Liver (tissue), 8 donors: ENCODE measurements at regions not wholly inside any gene's neighbourhood (a gene's known extent, or its start where the extent isn't known, plus 50 kb on each side); places are given as distances from the start of the nearest gene placed in this dataset.

Experiments
- DNase-seq: peaks from one replicate; pipeline ENCODE4 v3.0.0-alpha.2; 2017; ENCODE audit warnings: low spot score
- H3K27ac ChIP-seq, 2 donors: one replicate each; pipeline ENCODE4 v1.7.0; 2013; ENCODE audit warnings: inconsistent platforms in 2 of 2, low read length in 2 of 2, control low read depth in 1 of 2, low read depth in 1 of 2, mild to moderate bottlenecking in 1 of 2
- H3K27me3 ChIP-seq, 4 donors: one replicate each; pipeline versions ENCODE4 v1.6.1 to v1.7.0; 2013; ENCODE audit warnings: low read length in 3 of 4, inconsistent platforms in 1 of 4, mild to moderate bottlenecking in 1 of 4, moderate library complexity in 1 of 4; ENCODE audit not compliant: control insufficient read depth in 4 of 4, insufficient read depth in 4 of 4
- H3K36me3 ChIP-seq, 4 donors: one replicate each; pipeline versions ENCODE4 v1.6.1 to v1.7.0; 2013; ENCODE audit warnings: low read length in 3 of 4, mild to moderate bottlenecking in 3 of 4, low read depth in 1 of 4, moderate library complexity in 1 of 4; ENCODE audit not compliant: control insufficient read depth in 4 of 4, insufficient read depth in 3 of 4
- H3K4me1 ChIP-seq, 4 donors: one replicate each; pipeline versions ENCODE4 v1.6.1 to v1.7.0; 2013; ENCODE audit warnings: low read length in 3 of 4, mild to moderate bottlenecking in 3 of 4, moderate library complexity in 1 of 4; ENCODE audit not compliant: control insufficient read depth in 4 of 4, insufficient read depth in 4 of 4
- H3K4me3 ChIP-seq, 3 donors: one replicate each; pipeline versions ENCODE4 v1.6.1 to v1.7.0; 2013; ENCODE audit warnings: low read length in 3 of 3, control low read depth in 1 of 3, low read depth in 1 of 3, mild to moderate bottlenecking in 1 of 3
- H3K9ac ChIP-seq, 2 donors: one replicate each; pipeline ENCODE4 v1.7.0; 2013; ENCODE audit warnings: low read length in 2 of 2, mild to moderate bottlenecking in 2 of 2, moderate library complexity in 2 of 2, control low read depth in 1 of 2, low read depth in 1 of 2
- H3K9me3 ChIP-seq, 4 donors: one replicate each; pipeline versions ENCODE4 v1.6.1 to v1.7.0; 2013; ENCODE audit warnings: low read length in 3 of 4; ENCODE audit not compliant: control insufficient read depth in 4 of 4
- ATF3 ChIP-seq: IDR thresholded peaks from 2 replicates; pipeline ENCODE4 v1.6.1; 2016; ENCODE audit warnings: antibody characterized with exemption
- EGR1 ChIP-seq, 2 donors: IDR thresholded peaks; 2 replicates each; pipeline ENCODE4 v1.6.1; 2016 to 2018; ENCODE audit warnings: antibody characterized with exemption in 2 of 2, low read depth in 2 of 2
- FOXA2 ChIP-seq: IDR thresholded peaks from 2 replicates; pipeline ENCODE4 v1.6.1; 2016; ENCODE audit warnings: antibody characterized with exemption
- GABPA ChIP-seq, 2 donors: IDR thresholded peaks in 1 of 2; conservative IDR thresholded peaks in 1 of 2; 2 replicates each; pipeline ENCODE4 v1.6.1; 2016; ENCODE audit warnings: antibody characterized with exemption in 2 of 2, mild to moderate bottlenecking in 1 of 2, moderate library complexity in 1 of 2
- HNF4A ChIP-seq, 2 donors: conservative IDR thresholded peaks; 2 replicates each; pipeline ENCODE4 v1.6.1; 2016; ENCODE audit warnings: antibody characterized with exemption in 2 of 2, mild to moderate bottlenecking in 2 of 2
- HNF4G ChIP-seq: IDR thresholded peaks from 2 replicates; pipeline ENCODE4 v1.6.1; 2016; ENCODE audit warnings: antibody characterized with exemption
- JUND ChIP-seq, 2 donors: IDR thresholded peaks; 2 replicates each; pipeline ENCODE4 v1.6.1; 2016; ENCODE audit warnings: antibody characterized with exemption in 2 of 2
- MAX ChIP-seq: IDR thresholded peaks from 2 replicates; pipeline ENCODE4 v1.6.1; 2016; ENCODE audit warnings: antibody characterized with exemption
- NR2F2 ChIP-seq: IDR thresholded peaks from 2 replicates; pipeline ENCODE4 v1.6.1; 2016; ENCODE audit warnings: antibody characterized with exemption
- RAD21 ChIP-seq, 2 donors: IDR thresholded peaks; 2 replicates each; pipeline ENCODE4 v1.6.1; 2016; ENCODE audit warnings: antibody characterized with exemption in 2 of 2, mild to moderate bottlenecking in 2 of 2
- RXRA ChIP-seq, 2 donors: IDR thresholded peaks; 2 replicates each; pipeline ENCODE4 v1.6.1; 2017 to 2018; ENCODE audit warnings: antibody characterized with exemption in 2 of 2, mild to moderate bottlenecking in 1 of 2
- SP1 ChIP-seq: IDR thresholded peaks from 2 replicates; pipeline ENCODE4 v1.6.1; 2018; ENCODE audit warnings: antibody characterized with exemption, mild to moderate bottlenecking
- TAF1 ChIP-seq: conservative IDR thresholded peaks from 2 replicates; pipeline ENCODE4 v1.6.1; 2016; ENCODE audit warnings: antibody characterized with exemption, mild to moderate bottlenecking
- YY1 ChIP-seq: IDR thresholded peaks from 2 replicates; pipeline ENCODE4 v1.6.1; 2016; ENCODE audit warnings: antibody characterized with exemption, mild to moderate bottlenecking
- ZBTB33 ChIP-seq: IDR thresholded peaks from 2 replicates; pipeline ENCODE4 v1.6.1; 2016; ENCODE audit warnings: antibody characterized with exemption
- WGBS: extraction: QIAGEN DNeasy Blood & Tissue Kit; methylation state at CpG from one replicate; pipeline ENCODE4 v1.1.7; 2013; 5-methylcytosine and 5-hydroxymethylcytosine counted together
- TF ChIP-seq, protein P1 (sequence below): IDR thresholded peaks from 2 replicates; pipeline ENCODE4 v1.6.1; 2016; ENCODE audit warnings: antibody characterized with exemption, mild to moderate bottlenecking
- TF ChIP-seq, protein P2 (sequence below): fragments of 150-350 bp; IDR thresholded peaks from 2 replicates; pipeline ENCODE4 v1.5.1; 2017; ENCODE audit warnings: improper control_type of control experiment, low read depth, low read length; ENCODE audit not compliant: missing input control
- donor health status: healthy.
- donor health status: healthy.
- donor health status: healthy.
- donor health status: healthy.
- donor health status: healthy.

DNA sequence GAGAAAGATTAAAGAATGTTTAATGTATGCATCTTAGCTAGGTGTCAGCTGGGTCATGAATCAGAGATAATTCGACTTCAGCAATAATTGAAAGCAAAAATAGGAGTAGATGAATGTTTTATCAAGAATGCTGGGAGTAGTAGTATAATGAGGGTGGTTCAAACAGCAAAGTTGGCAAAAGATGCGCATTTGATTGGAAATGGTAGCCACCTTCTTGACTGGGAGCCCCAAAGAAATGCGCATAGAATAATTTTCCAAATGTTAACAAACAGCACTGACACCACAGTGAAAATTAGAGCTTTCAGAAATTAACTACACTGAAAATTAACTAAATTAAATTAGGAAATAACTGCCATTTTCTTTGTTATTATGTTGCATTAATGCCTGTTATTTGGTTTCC lies 195.8 kb downstream of the TUSC7 start:
- no peaks in the 10 kb centered on the region for H3K9me3 ChIP-seq
- H3K36me3 ChIP-seq: no peaks in the 10 kb centered on the region
- TF ChIP-seq GABPA (IDR thresholded peaks at IDR 0.05 in 1 of 2, conservative IDR thresholded peaks at IDR 0.05 in 1 of 2) (no peak), HNF4G (no peak), TAF1 (no peak), YY1 (no peak), RAD21 (IDR thresholded peaks at IDR 0.05) (no peak), ATF3 (no peak), MAX (no peak), ZBTB33 (no peak), SP1 (no peak), EGR1 (IDR thresholded peaks at IDR 0.05; ENCODE audit: low read depth in 2 of 2) (no peak), FOXA2 (no peak), NR2F2 (no peak), JUND (IDR thresholded peaks at IDR 0.05) (no peak)
- TF ChIP-seq, protein P1, sequence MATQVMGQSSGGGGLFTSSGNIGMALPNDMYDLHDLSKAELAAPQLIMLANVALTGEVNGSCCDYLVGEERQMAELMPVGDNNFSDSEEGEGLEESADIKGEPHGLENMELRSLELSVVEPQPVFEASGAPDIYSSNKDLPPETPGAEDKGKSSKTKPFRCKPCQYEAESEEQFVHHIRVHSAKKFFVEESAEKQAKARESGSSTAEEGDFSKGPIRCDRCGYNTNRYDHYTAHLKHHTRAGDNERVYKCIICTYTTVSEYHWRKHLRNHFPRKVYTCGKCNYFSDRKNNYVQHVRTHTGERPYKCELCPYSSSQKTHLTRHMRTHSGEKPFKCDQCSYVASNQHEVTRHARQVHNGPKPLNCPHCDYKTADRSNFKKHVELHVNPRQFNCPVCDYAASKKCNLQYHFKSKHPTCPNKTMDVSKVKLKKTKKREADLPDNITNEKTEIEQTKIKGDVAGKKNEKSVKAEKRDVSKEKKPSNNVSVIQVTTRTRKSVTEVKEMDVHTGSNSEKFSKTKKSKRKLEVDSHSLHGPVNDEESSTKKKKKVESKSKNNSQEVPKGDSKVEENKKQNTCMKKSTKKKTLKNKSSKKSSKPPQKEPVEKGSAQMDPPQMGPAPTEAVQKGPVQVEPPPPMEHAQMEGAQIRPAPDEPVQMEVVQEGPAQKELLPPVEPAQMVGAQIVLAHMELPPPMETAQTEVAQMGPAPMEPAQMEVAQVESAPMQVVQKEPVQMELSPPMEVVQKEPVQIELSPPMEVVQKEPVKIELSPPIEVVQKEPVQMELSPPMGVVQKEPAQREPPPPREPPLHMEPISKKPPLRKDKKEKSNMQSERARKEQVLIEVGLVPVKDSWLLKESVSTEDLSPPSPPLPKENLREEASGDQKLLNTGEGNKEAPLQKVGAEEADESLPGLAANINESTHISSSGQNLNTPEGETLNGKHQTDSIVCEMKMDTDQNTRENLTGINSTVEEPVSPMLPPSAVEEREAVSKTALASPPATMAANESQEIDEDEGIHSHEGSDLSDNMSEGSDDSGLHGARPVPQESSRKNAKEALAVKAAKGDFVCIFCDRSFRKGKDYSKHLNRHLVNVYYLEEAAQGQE: no peak
- TF ChIP-seq, protein P2, sequence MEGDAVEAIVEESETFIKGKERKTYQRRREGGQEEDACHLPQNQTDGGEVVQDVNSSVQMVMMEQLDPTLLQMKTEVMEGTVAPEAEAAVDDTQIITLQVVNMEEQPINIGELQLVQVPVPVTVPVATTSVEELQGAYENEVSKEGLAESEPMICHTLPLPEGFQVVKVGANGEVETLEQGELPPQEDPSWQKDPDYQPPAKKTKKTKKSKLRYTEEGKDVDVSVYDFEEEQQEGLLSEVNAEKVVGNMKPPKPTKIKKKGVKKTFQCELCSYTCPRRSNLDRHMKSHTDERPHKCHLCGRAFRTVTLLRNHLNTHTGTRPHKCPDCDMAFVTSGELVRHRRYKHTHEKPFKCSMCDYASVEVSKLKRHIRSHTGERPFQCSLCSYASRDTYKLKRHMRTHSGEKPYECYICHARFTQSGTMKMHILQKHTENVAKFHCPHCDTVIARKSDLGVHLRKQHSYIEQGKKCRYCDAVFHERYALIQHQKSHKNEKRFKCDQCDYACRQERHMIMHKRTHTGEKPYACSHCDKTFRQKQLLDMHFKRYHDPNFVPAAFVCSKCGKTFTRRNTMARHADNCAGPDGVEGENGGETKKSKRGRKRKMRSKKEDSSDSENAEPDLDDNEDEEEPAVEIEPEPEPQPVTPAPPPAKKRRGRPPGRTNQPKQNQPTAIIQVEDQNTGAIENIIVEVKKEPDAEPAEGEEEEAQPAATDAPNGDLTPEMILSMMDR: no peak
- H3K27me3 ChIP-seq: peaks cover 0 to 2% (median 0%) of the 10 kb centered on the region in 4 donors
- H3K4me1 ChIP-seq: no peaks in the 10 kb centered on the region
- H3K27ac ChIP-seq: no peak overlapping the region
- H3K9ac ChIP-seq: no peak overlapping the region
- no peak overlapping the region for H3K4me3 ChIP-seq
- no peak for DNase-seq
- WGBS: 72% methylated on average over 3 of the region's 3 CpGs

DNA sequence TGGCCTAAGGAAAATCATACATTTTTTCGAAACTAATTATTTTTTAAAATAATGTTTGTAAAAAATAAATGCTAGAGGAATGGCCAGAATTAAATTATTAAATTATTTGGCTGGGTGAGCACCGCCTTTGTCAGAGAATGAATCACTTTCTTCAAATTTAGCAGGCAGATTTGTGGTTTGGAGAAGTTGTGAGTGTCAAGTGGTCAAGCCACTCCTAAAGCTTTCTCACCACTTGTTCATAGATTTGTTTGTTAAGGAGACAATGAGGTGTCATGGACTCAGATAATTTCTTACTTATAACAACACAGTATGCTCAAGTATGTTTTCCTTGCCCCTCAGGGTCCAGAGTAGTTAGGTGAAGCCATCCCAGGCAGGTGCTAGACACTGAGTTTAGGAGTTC lies 196.2 kb downstream of the TUSC7 start:
- Histone ChIP-seq H3K27me3 (peaks cover 0 to 2% (median 0%) of the 10 kb centered on the region in 4 donors), H3K36me3 (no peaks in the 10 kb centered on the region), H3K4me1 (no peaks in the 10 kb centered on the region), H3K4me3 (no peak overlapping the region), H3K9ac (no peak overlapping the region), H3K9me3 (no peaks in the 10 kb centered on the region), H3K27ac (no peak overlapping the region)
- no peak for DNase-seq
- WGBS: 63% methylated on average over 2 of the region's 2 CpGs
- TF ChIP-seq RXRA (IDR thresholded peaks at IDR 0.05) (no peak), MAX (no peak), HNF4A (conservative IDR thresholded peaks at IDR 0.05) (no peak), ATF3 (no peak), FOXA2 (no peak), JUND (IDR thresholded peaks at IDR 0.05) (no peak), RAD21 (IDR thresholded peaks at IDR 0.05) (no peak), HNF4G (no peak)
- TF ChIP-seq, protein P1: no peak
